ENCODE measurements at regions not wholly inside any gene's neighbourhood (a gene's known extent, or its start where the extent isn't known, plus 50 kb on each side); places are given as distances from the start of the nearest gene placed in this dataset.

DNA sequence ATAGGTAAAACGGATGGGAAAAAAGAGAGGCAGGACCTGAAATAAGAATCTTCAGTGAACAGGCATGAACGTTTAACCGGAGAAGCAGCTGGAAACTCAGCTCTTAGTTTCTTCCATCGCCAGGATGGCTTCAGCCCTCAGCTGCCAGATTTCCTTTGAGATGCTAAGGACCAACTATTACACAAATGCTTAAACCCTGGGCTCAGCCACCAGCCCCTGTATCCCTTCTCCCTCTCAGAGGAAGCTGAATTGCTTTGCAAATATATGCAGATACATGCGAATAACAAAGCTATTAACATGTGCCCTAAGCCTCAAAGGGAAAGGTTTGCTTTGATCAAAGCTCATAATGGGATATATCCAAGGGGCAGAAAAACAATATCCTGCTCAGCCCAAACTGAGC, 515.1 kb downstream of the OMA1 start:
- TF ChIP-seq, protein P1, sequence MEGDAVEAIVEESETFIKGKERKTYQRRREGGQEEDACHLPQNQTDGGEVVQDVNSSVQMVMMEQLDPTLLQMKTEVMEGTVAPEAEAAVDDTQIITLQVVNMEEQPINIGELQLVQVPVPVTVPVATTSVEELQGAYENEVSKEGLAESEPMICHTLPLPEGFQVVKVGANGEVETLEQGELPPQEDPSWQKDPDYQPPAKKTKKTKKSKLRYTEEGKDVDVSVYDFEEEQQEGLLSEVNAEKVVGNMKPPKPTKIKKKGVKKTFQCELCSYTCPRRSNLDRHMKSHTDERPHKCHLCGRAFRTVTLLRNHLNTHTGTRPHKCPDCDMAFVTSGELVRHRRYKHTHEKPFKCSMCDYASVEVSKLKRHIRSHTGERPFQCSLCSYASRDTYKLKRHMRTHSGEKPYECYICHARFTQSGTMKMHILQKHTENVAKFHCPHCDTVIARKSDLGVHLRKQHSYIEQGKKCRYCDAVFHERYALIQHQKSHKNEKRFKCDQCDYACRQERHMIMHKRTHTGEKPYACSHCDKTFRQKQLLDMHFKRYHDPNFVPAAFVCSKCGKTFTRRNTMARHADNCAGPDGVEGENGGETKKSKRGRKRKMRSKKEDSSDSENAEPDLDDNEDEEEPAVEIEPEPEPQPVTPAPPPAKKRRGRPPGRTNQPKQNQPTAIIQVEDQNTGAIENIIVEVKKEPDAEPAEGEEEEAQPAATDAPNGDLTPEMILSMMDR (IDR thresholded peaks at IDR 0.05; ENCODE audit: insufficient read depth, low read depth, low read length): no peak
- TF ChIP-seq EZH2 (IDR thresholded peaks at IDR 0.05; ENCODE audit: insufficient read depth, low read length): no peak

All from astrocyte (in vitro differentiated cells and primary cell).